CD8-positive, alpha-beta memory T cell (primary cell): ENCODE measurements at regions not wholly inside any gene's neighbourhood (a gene's known extent, or its start where the extent isn't known, plus 50 kb on each side); places are given as distances from the start of the nearest gene placed in this dataset.
A peak's percentile ranks its signal among the peaks of the same experiment; 100 is the strongest.

ENCODE experiments used
- CTCF ChIA-PET: fragments of 350-600 bp; sonication (Branson Sonifier 250); formaldehyde crosslinking; loops from one replicate; lab custom pipeline; 2021; ENCODE audit warnings: antibody characterized with exemption; lab: Charles Lee
- POLR2A ChIA-PET: fragments of 350-600 bp; sonication (Branson Sonifier 250); formaldehyde crosslinking; loops from one replicate; lab custom pipeline; 2021; ENCODE audit warnings: antibody characterized with exemption; lab: Charles Lee
- DNase-seq, 5 donors: peaks; one replicate each; pipeline versions ENCODE4 v3.0.0 to v3.0.0-alpha.2; 2020 to 2022; ENCODE audit warnings: mixed read lengths in 1 of 5
- H3K27ac ChIP-seq: one replicate; pipeline ENCODE4 v1.7.0; 2013; ENCODE audit warnings: low read depth, mild to moderate bottlenecking, low read length, moderate library complexity
- H3K27me3 ChIP-seq: 2 replicates; pipeline ENCODE4 v1.7.0; 2013; ENCODE audit warnings: low read length, mild to moderate bottlenecking; ENCODE audit not compliant: insufficient read depth, poor library complexity, severe bottlenecking
- H3K36me3 ChIP-seq: 2 replicates; pipeline ENCODE4 v1.7.0; 2013; ENCODE audit warnings: mild to moderate bottlenecking, low read length, moderate library complexity; ENCODE audit not compliant: insufficient read depth
- H3K4me1 ChIP-seq: 2 replicates; pipeline ENCODE4 v1.7.0; 2013; ENCODE audit warnings: mild to moderate bottlenecking, low read length, moderate library complexity; ENCODE audit not compliant: insufficient read depth
- H3K4me3 ChIP-seq: 2 replicates; pipeline ENCODE4 v1.7.0; 2013; ENCODE audit warnings: mild to moderate bottlenecking, low read length
- H3K9me3 ChIP-seq: 2 replicates; pipeline ENCODE4 v1.7.0; 2013; ENCODE audit warnings: mild to moderate bottlenecking, low read length
- H3K27ac Mint-ChIP-seq, 8 donors: one replicate each; pipeline ENCODE4 v1.8.0; 2020 to 2021; ENCODE audit warnings: mixed read lengths in 8 of 8, mild to moderate bottlenecking in 6 of 8, inconsistent platforms in 3 of 8, moderate library complexity in 3 of 8
- H3K27me3 Mint-ChIP-seq, 2 donors: one replicate each; pipeline ENCODE4 v1.8.0; 2020 to 2021; ENCODE audit warnings: mixed read lengths in 2 of 2, mild to moderate bottlenecking in 1 of 2, moderate library complexity in 1 of 2
- H3K36me3 Mint-ChIP-seq, 3 donors: one replicate each; pipeline ENCODE4 v1.8.0; 2020 to 2021; ENCODE audit warnings: mixed read lengths in 3 of 3, inconsistent platforms in 1 of 3, mild to moderate bottlenecking in 1 of 3
- H3K4me1 Mint-ChIP-seq, 3 donors: one replicate each; pipeline ENCODE4 v1.8.0; 2020 to 2021; ENCODE audit warnings: mixed read lengths in 3 of 3, inconsistent platforms in 1 of 3, mild to moderate bottlenecking in 1 of 3
- H3K4me3 Mint-ChIP-seq, 7 donors: one replicate each; pipeline ENCODE4 v1.8.0; 2020 to 2021; ENCODE audit warnings: mixed read lengths in 7 of 7, mild to moderate bottlenecking in 6 of 7, moderate library complexity in 4 of 7, inconsistent platforms in 2 of 7
- H3K9me3 Mint-ChIP-seq, 5 donors: one replicate each; pipeline ENCODE4 v1.8.0; 2020 to 2022; ENCODE audit warnings: mixed read lengths in 5 of 5, mild to moderate bottlenecking in 3 of 5, moderate library complexity in 2 of 5, inconsistent platforms in 1 of 5

- H3K9me3 Mint-ChIP-seq = peaks cover 3 to 12% (median 8%) of the 10 kb centered on the region in 5 donors
- CTCF ChIA-PET = no interaction called here
- Histone ChIP-seq H3K36me3 (no peaks in the 10 kb centered on the region), H3K27me3 (no peaks in the 10 kb centered on the region), H3K4me3 (no peak overlapping the region), H3K9me3 (no peaks in the 10 kb centered on the region), H3K27ac (no peak overlapping the region), H3K4me1 (no peaks in the 10 kb centered on the region)
- POLR2A ChIA-PET = no interaction called here
- H3K27ac Mint-ChIP-seq = no peak overlapping the region
- H3K4me3 Mint-ChIP-seq = no peak overlapping the region
- H3K27me3 Mint-ChIP-seq = peaks cover 6 to 13% of the 10 kb centered on the region in 2 donors
- no peak for DNase-seq
- no peaks in the 10 kb centered on the region for H3K36me3 Mint-ChIP-seq
- peaks cover 0 to 6% (median 0%) of the 10 kb centered on the region in 3 donors for H3K4me1 Mint-ChIP-seq
Measured at GRCh38 chr3:13766128-13766527, 113.7 kb downstream of the WNT7A start.

GRCh38 chr3:13764161-13764560 is 115.7 kb downstream of the WNT7A start:
- no peaks in the 10 kb centered on the region for H3K36me3 ChIP-seq
- Mint-ChIP-seq H3K27me3 (peaks cover 12 to 20% of the 10 kb centered on the region in 2 donors), H3K4me3 (no peak overlapping the region), H3K27ac (no peak overlapping the region), H3K4me1 (no peaks in the 10 kb centered on the region), H3K9me3 (peaks cover 3 to 12% (median 8%) of the 10 kb centered on the region in 5 donors), H3K36me3 (no peaks in the 10 kb centered on the region)
- no peaks in the 10 kb centered on the region for H3K27me3 ChIP-seq
- H3K27ac ChIP-seq = no peak overlapping the region
- ChIA-PET CTCF (no interaction called here), POLR2A (no interaction called here)
- H3K4me3 ChIP-seq = no peak overlapping the region
- DNase-seq = no peak
- no peaks in the 10 kb centered on the region for H3K4me1 ChIP-seq
- H3K9me3 ChIP-seq = no peaks in the 10 kb centered on the region

GRCh38 chr3:13762906-13763305 is 117.0 kb downstream of the WNT7A start:
- ChIA-PET CTCF (no interaction called here), POLR2A (no interaction called here)
- no peak overlapping the region for H3K27ac ChIP-seq
- H3K4me3 ChIP-seq = no peak overlapping the region
- no peaks in the 10 kb centered on the region for H3K27me3 ChIP-seq
- peaks cover 3 to 12% (median 8%) of the 10 kb centered on the region in 5 donors for H3K9me3 Mint-ChIP-seq
- no peak overlapping the region for H3K4me3 Mint-ChIP-seq
- no peaks in the 10 kb centered on the region for H3K36me3 Mint-ChIP-seq
- peaks cover 16 to 27% of the 10 kb centered on the region in 2 donors for H3K27me3 Mint-ChIP-seq
- DNase-seq = no peak
- no peaks in the 10 kb centered on the region for H3K9me3 ChIP-seq
- no peaks in the 10 kb centered on the region for H3K4me1 ChIP-seq
- H3K36me3 ChIP-seq = no peaks in the 10 kb centered on the region
- H3K4me1 Mint-ChIP-seq = no peaks in the 10 kb centered on the region
- H3K27ac Mint-ChIP-seq = no peak overlapping the region

GRCh38 chr3:13750731-13751130 is 129.1 kb downstream of the WNT7A start:
- Histone ChIP-seq H3K4me1 (no peaks in the 10 kb centered on the region), H3K27ac (no peak overlapping the region), H3K4me3 (no peak overlapping the region), H3K36me3 (no peaks in the 10 kb centered on the region), H3K9me3 (no peaks in the 10 kb centered on the region), H3K27me3 (no peaks in the 10 kb centered on the region)
- DNase-seq = no peak
- Mint-ChIP-seq H3K4me1 (no peaks in the 10 kb centered on the region), H3K27me3 (peaks cover 15 to 23% of the 10 kb centered on the region in 2 donors), H3K9me3 (peaks cover 0 to 8% (median 5%) of the 10 kb centered on the region in 5 donors), H3K4me3 (no peak overlapping the region), H3K36me3 (no peaks in the 10 kb centered on the region), H3K27ac (no peak overlapping the region)
- CTCF ChIA-PET = no interaction called here
- POLR2A ChIA-PET = no interaction called here

GRCh38 chr3:13750215-13750614 is 129.7 kb downstream of the WNT7A start:
- Histone ChIP-seq H3K9me3 (no peaks in the 10 kb centered on the region), H3K27me3 (no peaks in the 10 kb centered on the region), H3K36me3 (no peaks in the 10 kb centered on the region), H3K4me1 (no peaks in the 10 kb centered on the region), H3K4me3 (no peak overlapping the region), H3K27ac (no peak overlapping the region)
- peaks cover 12 to 27% of the 10 kb centered on the region in 2 donors for H3K27me3 Mint-ChIP-seq
- no peaks in the 10 kb centered on the region for H3K4me1 Mint-ChIP-seq
- ChIA-PET POLR2A (no interaction called here), CTCF (no interaction called here)
- H3K9me3 Mint-ChIP-seq = peaks cover 0 to 3% (median 0%) of the 10 kb centered on the region in 5 donors
- DNase-seq = no peak
- no peak overlapping the region for H3K27ac Mint-ChIP-seq
- no peaks in the 10 kb centered on the region for H3K36me3 Mint-ChIP-seq
- no peak overlapping the region for H3K4me3 Mint-ChIP-seq

- Histone ChIP-seq H3K27me3 (no peaks in the 10 kb centered on the region), H3K9me3 (no peaks in the 10 kb centered on the region), H3K36me3 (no peaks in the 10 kb centered on the region), H3K4me3 (no peak overlapping the region), H3K27ac (no peak overlapping the region), H3K4me1 (no peaks in the 10 kb centered on the region)
- POLR2A ChIA-PET = no interaction called here
- Mint-ChIP-seq H3K4me3 (no peak overlapping the region), H3K36me3 (peaks cover 0 to 4% (median 0%) of the 10 kb centered on the region in 3 donors), H3K27ac (no peak overlapping the region), H3K9me3 (peaks cover 0 to 2% (median 0%) of the 10 kb centered on the region in 5 donors), H3K4me1 (no peaks in the 10 kb centered on the region), H3K27me3 (peaks cover 16 to 35% of the 10 kb centered on the region in 2 donors)
- DNase-seq = no peak
- CTCF ChIA-PET = no interaction called here
Measured at GRCh38 chr3:13749063-13749764, 130.7 kb downstream of the WNT7A start.

- Histone ChIP-seq H3K4me1 (no peaks in the 10 kb centered on the region), H3K36me3 (no peaks in the 10 kb centered on the region), H3K27me3 (no peaks in the 10 kb centered on the region), H3K27ac (no peak overlapping the region), H3K4me3 (no peak overlapping the region), H3K9me3 (no peaks in the 10 kb centered on the region)
- Mint-ChIP-seq H3K36me3 (peaks cover 0 to 6% (median 0%) of the 10 kb centered on the region in 3 donors), H3K27me3 (peaks cover 17 to 43% of the 10 kb centered on the region in 2 donors), H3K9me3 (peaks cover 0 to 5% (median 2%) of the 10 kb centered on the region in 5 donors), H3K4me1 (no peaks in the 10 kb centered on the region), H3K4me3 (no peak overlapping the region), H3K27ac (no peak overlapping the region)
- no peak for DNase-seq
- ChIA-PET POLR2A (no interaction called here), CTCF (no interaction called here)
Measured at GRCh38 chr3:13748276-13748879, 131.5 kb downstream of the WNT7A start.

GRCh38 chr3:13747627-13748026 is 132.2 kb downstream of the WNT7A start:
- no peaks in the 10 kb centered on the region for H3K36me3 ChIP-seq
- H3K4me3 ChIP-seq = no peak overlapping the region
- Mint-ChIP-seq H3K4me3 (no peak overlapping the region), H3K9me3 (peaks cover 0 to 5% (median 2%) of the 10 kb centered on the region in 5 donors), H3K27me3 (peaks cover 17 to 49% of the 10 kb centered on the region in 2 donors), H3K27ac (peak overlapping the region in 1 of 8 donors; percentile 11), H3K4me1 (no peaks in the 10 kb centered on the region), H3K36me3 (peaks cover 0 to 8% (median 0%) of the 10 kb centered on the region in 3 donors)
- POLR2A ChIA-PET = no interaction called here
- no peaks in the 10 kb centered on the region for H3K9me3 ChIP-seq
- CTCF ChIA-PET = no interaction called here
- H3K27ac ChIP-seq = no peak overlapping the region
- H3K4me1 ChIP-seq = no peaks in the 10 kb centered on the region
- DNase-seq = no peak
- no peaks in the 10 kb centered on the region for H3K27me3 ChIP-seq
